HEK293T (cell line): ENCODE measurements at regions not wholly inside any gene's neighbourhood (a gene's known extent, or its start where the extent isn't known, plus 50 kb on each side); places are given as distances from the start of the nearest gene placed in this dataset.

Experiments
- FOXA1 ChIP-seq: fragments of 450-650 bp; IDR thresholded peaks from 2 replicates; pipeline ENCODE4 v1.6.1; 2016; ENCODE audit warnings: mild to moderate bottlenecking
- TARDBP ChIP-seq: fragments of 450-650 bp; IDR thresholded peaks from 2 replicates; pipeline ENCODE4 v1.6.1; 2016

DNA sequence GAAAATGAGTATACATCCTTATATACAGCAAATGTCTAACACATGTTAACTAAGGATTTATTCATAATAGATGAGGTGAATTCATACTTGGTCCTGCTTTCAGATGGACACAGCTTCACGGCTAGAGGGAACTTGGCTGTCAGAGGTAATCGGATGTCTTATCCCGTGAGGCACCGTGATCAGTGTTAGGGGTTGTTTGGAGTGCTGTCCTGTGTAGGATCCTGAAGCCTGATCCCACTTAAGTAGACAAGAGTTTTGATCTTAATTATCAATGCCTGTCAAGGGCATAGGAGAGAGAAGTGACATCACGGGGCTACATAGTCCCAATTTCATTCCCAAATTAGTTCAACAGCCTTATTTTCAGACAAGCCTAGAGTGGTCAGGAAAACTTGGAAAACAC, 204.6 kb downstream of the RNF144A start:
- TF ChIP-seq FOXA1 (no peak), TARDBP (no peak)
